ENCODE measurements at regions not wholly inside any gene's neighbourhood (a gene's known extent, or its start where the extent isn't known, plus 50 kb on each side); places are given as distances from the start of the nearest gene placed in this dataset.

GRCh38 chr4:181140037-181140603, 1103.1 kb upstream of the TENM3 start:
- DNase-seq (ENCODE audit: extremely low read depth in 1 of 11, low read depth in 9 of 11, low spot score in 4 of 11) = no peak

DNA sequence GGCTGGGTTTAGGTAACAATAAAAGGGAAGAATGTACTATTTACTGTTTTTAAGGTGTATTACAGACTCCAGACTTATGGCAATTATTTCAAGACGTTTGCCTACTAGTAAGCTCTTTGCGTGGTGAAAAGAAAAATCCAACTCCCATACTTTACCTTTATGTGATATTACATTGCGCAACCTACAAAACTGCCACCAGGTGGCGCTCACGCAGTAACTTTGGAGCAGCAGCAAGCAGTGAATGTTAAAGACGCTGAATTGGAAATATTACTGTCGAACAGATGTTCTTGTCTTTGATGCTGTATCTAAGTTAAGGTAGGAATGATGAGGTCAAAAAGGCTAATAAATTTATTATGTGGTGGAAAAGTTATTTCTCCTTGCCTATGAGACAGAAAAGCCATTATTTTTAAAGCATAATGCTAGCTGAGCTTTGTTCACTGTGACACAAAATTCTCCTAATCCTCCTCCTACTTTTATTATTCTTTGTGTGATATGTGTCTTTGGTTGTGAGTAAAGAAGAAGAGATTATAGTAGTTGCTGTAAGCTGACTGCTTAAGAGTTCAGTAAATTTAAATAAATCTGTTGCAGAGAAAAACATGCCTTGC, 1099.8 kb upstream of the TENM3 start:
- peak; percentile 47 to 86 (median 68) for DNase-seq (ENCODE audit: extremely low read depth in 1 of 11, low read depth in 9 of 11, low spot score in 4 of 11)

DNA sequence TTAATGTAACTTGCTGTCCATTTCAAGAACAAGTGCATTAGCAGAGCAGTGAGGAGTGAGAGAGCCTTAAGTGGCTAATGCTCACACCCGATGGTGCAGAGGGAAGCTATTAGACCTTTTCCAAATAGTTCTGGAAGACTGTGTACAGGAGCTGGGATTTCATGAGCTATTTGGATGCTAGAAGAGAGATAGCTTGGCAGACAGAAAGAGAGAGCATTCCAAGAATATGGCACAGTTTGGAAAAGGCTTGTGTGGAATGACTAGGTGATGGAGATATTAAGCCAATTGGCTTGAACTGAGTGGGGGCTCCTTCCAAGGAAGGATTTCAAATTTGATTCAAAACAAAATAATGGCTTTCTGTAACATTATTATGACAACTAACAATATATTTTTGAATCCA, 1097.2 kb upstream of the TENM3 start:
- no peak for DNase-seq (ENCODE audit: extremely low read depth in 1 of 11, low read depth in 9 of 11, low spot score in 4 of 11)

GRCh38 chr4:181147416-181147951, 1095.7 kb upstream of the TENM3 start:
- no peak for DNase-seq (ENCODE audit: extremely low read depth in 1 of 11, low read depth in 9 of 11, low spot score in 4 of 11)

DNA sequence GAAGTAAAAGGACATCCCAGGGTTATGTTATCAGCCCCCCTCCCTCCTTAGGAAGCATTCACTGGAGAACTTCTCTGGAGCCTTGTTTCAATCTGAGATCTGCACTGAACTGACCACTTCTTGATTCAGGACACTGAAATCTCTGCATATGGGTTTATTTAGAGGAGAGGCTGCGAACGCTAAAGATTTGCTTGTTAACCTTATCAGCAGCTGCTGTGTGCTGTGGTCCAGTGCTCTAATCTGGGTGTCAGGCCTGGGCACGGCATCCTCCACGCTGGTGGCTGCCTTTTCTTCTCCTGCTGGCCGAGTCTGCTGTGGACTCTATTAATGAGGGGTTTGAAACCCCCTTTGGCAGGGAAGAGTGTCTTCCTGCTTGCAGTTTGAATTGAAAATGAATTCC, 1094.7 kb upstream of the TENM3 start:
- DNase-seq (ENCODE audit: extremely low read depth in 1 of 11, low read depth in 9 of 11, low spot score in 4 of 11) = no peak

- peak in 8 of 11 donors; percentile 19 to 55 (median 34) for DNase-seq (ENCODE audit: extremely low read depth in 1 of 11, low read depth in 9 of 11, low spot score in 4 of 11)
These were observed 1093.0 kb upstream of the TENM3 start for GRCh38 chr4:181150191-181150590.

GRCh38 chr4:181151856-181152255, 1091.3 kb upstream of the TENM3 start:
- no peak for DNase-seq (ENCODE audit: extremely low read depth in 1 of 11, low read depth in 9 of 11, low spot score in 4 of 11)

DNA sequence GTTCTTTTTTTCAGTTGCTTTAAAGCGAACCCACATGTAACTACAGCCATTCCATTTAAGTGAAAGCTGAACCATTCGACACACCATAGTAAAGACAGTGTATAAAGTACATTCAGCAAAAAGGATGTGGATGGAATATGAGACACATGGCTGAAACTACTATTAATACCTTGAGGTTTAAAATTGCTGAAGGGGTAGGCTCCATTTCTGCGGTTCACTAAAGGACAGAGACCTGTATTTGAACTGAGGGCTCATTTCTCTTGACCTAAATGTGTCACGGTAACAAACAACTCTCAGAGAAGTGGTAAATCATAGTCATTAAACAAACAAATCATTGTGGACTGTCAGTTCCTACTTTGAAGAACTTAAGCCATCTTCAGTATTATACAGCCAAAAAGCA, 1085.6 kb upstream of the TENM3 start:
- DNase-seq (ENCODE audit: extremely low read depth in 1 of 11, low read depth in 9 of 11, low spot score in 4 of 11) = peak in 1 of 11 donors; percentile 4

DNA sequence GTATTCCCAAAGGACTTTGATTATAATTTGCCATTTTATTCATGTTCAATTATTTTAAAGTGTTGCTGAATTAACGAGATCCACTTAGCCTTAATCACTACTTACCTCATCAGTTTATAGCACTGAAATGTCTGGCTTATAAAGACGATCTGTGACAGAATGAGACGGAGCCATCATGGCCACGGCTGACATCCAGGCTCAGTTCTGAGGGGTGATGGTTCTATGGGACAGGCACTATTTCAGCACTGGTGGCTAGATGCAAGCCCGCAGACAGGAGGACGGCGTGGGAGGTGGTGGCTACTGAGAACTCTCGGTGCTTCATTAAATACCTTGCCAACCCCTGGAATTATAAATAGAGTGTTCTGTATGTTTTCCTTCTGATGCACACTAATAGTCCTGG, 1084.2 kb upstream of the TENM3 start:
- no peak for DNase-seq (ENCODE audit: extremely low read depth in 1 of 11, low read depth in 9 of 11, low spot score in 4 of 11)

DNA sequence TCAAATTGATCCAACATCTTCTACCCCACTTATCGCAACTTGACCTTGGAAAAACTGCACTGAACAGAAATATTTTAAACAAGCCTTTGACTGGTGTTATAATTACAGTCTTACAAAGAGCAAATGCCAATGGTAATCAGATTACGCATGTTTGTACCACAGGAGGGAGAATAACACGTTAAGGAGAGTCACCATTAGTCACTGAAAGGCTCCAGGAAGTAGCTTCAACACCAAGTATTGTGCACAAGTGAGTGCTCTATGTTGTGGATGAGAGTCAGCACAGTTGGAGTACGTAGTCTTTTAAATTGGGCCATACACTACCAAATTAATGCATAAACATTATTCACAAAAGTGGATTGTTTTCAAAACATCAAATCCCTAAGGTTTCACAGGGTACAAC, 1081.5 kb upstream of the TENM3 start:
- no peak for DNase-seq (ENCODE audit: extremely low read depth in 1 of 11, low read depth in 9 of 11, low spot score in 4 of 11)

- DNase-seq (ENCODE audit: extremely low read depth in 1 of 11, low read depth in 9 of 11, low spot score in 4 of 11) = no peak
These were observed 1080.9 kb upstream of the TENM3 start for GRCh38 chr4:181162266-181162665.

- DNase-seq (ENCODE audit: extremely low read depth in 1 of 11, low read depth in 9 of 11, low spot score in 4 of 11) = peak in 5 of 11 donors; percentile 11 to 43 (median 20)
These were observed 1080.5 kb upstream of the TENM3 start for GRCh38 chr4:181162676-181163075.

DNA sequence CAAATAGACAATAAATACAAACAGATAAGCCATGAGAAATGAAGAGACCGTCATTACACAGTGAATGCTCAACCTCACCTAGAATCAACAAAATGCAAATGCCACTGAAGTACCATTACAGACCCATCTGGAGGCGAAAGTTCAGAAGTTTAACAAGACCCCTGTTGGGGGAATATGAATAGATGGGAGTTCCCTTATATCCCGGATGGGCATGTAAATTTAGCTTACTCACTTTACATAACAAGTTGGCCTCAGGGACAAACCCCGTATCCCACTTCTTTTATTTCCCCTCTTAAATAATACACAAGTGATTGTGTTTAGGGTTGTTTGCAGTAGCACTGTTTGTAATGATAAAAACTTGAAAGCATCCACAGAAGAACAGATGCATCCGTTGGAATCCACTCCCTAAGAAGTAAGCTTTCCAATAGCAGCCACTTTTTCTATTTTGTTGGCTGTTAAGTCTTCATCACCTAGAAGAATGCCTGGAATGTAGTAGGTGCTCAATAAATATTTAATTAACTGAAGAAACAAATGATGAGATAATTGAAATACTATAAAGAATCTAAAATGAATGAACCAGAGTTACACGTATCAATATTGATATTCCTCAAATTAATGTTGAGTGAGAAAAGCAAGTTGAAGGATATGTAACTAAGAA, 1076.3 kb upstream of the TENM3 start:
- DNase-seq (ENCODE audit: extremely low read depth in 1 of 11, low read depth in 9 of 11, low spot score in 4 of 11) = no peak

DNA sequence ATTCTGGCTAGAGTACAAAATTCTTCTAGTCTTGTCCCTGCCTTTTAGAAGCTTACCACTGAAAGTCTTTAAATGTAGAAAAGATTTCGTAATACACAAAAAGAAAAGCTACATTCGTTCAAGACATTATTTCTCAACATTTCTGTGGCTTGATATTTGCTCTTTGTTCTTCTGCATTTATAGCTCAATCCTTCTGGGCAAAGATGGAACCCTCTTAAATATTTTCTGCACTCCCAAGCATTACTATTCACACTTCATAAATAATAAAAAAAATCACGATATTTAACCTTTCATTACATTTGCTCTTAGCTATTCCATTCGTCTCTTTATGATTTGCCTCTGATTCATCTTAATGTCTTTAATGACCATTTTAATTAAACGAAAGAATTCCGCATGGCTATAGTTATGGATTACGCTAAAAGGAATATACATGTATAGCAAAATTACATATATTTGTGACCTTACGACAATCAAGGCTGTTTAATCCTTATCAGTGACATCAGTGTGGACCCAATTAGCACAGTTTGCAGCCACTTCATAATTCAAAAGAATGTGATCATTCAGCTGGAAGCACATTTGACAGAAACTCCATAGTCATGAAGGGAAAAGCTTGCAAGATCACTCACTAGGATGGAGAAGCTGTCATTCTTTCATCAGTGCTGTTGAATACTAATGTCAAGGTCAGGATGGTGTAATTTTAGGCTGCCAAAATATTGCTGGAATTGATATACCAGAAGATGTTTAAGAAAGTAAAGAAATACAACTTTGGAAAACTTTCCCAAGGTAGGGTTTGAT, 1075.0 kb upstream of the TENM3 start:
- DNase-seq (ENCODE audit: extremely low read depth in 1 of 11, low read depth in 9 of 11, low spot score in 4 of 11) = no peak

DNA sequence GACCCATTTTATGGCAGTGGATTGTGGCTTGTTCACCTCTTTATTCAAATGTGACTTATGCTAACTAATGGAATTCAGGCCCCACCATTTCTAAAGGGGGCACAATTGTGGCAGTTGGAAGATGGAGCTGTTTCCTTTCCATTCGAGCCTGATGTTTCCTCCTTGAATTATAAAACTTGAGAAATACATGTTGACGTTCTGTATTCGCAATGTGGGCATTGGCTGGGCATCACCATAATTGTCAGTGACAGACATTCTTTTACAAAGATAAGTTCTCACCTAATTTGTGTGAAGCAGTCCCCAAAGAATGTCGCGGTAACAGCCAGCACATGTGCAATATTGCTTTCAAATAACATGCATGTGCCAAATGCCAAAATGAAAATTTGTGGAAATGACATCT, 1070.2 kb upstream of the TENM3 start:
- DNase-seq (ENCODE audit: extremely low read depth in 1 of 11, low read depth in 9 of 11, low spot score in 4 of 11) = no peak

DNA sequence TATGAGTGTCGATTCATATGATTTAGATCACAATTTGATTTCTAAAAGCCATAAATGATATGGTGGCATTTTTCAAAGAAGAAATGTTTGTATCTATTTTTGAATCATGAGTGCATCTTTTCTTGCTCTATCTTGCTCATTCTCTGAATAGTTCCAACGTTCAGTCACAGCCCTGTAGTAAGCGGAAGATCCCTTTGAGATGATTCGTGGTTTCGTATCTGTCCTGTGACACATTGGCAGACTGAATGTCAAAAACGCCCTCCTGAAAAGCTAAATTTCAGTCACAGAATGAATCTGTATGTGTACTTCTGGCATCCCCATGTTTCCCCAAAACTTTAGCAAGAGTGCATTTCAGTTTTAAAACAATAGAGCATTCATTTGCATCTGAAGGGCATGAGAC, 1066.9 kb upstream of the TENM3 start:
- no peak for DNase-seq (ENCODE audit: extremely low read depth in 1 of 11, low read depth in 9 of 11, low spot score in 4 of 11)

- no peak for DNase-seq (ENCODE audit: extremely low read depth in 1 of 11, low read depth in 9 of 11, low spot score in 4 of 11)
These were observed 1061.9 kb upstream of the TENM3 start for GRCh38 chr4:181181331-181181730.

DNA sequence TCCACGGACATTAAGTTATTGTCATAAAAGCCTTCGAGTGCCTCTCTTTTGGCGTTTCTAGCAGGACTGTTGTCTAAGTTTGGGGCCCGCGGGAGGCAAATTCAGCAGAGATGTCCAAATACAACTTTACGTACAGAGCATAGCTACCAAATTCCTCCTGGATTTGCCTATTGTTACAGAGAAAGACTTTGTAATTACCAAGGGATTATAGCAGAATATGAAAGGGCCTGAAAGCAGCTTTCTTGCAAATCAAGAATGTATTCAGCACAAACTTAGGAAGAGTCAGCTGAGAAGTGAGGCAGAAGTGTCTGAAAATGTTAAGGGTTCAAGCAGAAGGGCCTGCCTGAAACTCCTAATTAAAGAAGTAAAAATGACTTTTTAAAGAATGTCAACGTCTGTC, 1053.5 kb upstream of the TENM3 start:
- DNase-seq (ENCODE audit: extremely low read depth in 1 of 11, low read depth in 9 of 11, low spot score in 4 of 11) = no peak

- peak in 6 of 11 donors; percentile 7 to 21 (median 13) for DNase-seq (ENCODE audit: extremely low read depth in 1 of 11, low read depth in 9 of 11, low spot score in 4 of 11)
These were observed 1049.9 kb upstream of the TENM3 start for GRCh38 chr4:181193131-181193930.
